ENCODE measurements at regions not wholly inside any gene's neighbourhood (a gene's known extent, or its start where the extent isn't known, plus 50 kb on each side); places are given as distances from the start of the nearest gene placed in this dataset.
"Not testable (repeated sequence)": the region's sequence is repeated elsewhere in the genome, so short reads cannot be mapped to it uniquely, and the experiment has no call there.

DNA sequence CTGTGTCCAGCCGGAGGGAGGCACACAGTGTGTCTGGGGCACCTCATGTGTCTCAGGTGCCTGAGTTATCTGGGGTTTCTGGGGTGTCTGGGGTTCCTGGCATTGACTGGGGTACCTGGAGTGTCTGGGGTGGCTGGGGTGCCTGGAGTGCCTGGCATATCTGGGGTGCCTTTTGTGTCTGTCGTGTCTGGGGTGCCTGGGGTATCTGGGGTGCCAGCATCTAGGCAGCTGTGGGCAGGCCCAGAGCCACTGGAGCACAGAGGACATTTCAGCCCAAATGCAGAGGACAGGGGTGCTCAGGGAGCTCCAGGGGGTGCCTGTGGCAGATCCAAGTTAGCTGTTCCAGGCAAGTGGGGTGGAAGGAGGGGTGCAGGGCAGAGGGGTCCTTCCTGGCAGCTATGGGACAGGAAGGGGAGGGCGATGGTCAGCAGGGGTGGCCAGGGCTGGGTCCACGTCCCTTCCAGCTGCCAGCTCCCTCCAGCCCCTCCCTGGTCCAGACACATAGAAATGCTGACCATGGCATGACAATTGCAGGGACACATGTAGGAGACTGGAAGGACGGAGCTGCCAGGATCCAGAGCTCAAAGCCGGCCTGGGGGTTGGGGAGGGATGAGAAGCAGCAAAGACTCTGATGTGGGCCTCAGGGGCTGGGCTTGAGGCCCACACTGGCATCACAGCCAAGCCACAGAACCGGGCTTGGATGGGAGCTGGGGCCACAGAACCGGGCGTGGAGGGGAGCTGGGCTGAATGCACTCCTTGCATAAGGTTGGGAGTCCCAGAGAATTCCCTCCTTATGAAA, 133.0 kb downstream of the BRD1 start:
- no peak for DNase-seq

DNA sequence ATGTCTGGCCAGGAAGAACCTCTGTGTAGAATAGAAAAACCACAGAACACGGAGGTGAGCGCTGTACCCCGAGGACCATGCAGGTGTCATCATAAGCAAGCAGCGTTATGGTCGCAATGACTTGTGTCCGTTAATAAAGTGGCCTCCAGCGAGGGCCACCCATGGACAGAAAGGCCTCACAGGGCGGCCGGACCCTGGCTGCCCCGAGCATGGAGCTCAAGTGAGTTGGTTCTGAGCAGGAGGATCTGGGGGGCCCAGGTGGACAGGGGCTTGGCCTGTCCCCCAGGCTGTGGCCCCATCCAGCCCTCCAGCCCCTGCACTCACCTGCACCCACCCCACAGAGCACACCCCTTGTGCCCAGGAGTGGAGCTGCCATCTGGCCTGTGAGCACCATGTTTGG, 133.8 kb downstream of the BRD1 start:
- DNase-seq = no peak

DNA sequence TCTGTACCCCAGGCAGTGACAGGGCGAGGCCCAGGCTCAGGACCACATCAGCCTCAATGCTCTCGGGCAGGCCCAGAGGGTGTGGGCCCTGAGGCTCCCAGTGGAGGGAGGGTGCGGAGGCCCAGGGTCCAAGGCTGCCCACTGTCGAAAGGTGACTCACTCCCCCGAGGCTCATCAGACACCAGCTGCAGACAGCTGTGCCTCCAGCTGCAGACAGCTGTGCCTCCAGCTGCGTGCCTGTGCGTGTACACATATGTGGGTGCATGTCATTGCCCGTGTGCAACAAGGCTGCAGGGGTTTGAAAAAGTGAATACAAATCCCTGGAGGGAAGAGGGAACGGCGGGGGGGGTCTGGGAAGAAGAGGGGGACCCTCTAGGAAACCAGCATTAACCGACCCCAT, 134.3 kb downstream of the BRD1 start:
- DNase-seq = no peak

DNA sequence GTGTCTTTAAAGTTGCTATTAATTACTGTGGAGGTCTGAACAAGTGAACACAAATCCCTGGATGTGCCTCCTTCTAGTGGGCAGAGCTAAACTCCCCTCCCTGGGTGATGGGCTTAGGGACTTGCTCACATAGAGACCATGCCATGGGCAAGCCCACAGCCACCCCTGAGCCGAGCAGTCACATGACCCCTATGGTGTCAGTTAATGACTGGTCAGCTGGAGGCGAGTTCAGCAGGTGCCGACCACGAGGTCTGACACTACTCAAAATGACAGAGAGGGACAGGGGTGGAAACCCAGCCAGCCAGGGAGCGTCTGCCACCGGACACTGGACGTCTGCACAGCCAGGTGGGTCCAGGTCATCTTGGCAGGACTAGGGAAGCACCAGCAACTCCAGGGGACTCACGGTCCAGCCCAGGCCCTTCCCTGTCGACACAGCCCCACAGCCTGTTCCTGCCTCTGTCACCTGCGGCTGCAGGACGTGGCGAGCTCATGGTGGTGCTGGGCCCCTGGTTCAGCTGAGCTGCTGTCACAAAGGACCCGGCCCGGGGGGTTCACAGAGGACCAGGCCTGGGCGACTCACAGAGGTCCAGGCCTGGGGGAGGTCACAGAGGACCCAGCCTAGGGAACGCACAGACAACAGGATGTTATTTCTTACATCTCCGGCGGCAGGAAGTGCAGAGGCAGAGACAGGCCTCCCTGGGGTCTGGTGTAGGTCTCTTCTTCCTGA, 135.0 kb downstream of the BRD1 start:
- no peak for DNase-seq

DNA sequence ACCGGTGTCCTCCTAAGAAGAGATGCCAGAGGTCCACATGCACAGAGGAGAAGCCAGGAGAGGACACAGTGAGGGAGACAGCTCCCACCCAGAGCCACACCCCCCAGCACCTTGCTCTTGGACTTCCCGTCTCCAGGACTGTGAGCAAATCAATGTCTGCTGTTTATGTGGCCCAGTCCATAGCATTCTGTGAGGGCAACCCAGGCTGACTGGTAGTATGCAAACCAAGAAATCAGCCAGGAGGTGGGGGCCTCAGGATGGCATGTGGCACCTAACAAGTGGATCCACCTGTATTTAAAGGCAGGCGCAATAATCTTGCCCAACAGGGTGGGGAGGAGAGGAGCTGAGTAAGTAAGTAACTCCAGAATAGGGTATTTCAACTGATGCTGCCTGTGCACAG, 136.4 kb downstream of the BRD1 start:
- no peak for DNase-seq

DNA sequence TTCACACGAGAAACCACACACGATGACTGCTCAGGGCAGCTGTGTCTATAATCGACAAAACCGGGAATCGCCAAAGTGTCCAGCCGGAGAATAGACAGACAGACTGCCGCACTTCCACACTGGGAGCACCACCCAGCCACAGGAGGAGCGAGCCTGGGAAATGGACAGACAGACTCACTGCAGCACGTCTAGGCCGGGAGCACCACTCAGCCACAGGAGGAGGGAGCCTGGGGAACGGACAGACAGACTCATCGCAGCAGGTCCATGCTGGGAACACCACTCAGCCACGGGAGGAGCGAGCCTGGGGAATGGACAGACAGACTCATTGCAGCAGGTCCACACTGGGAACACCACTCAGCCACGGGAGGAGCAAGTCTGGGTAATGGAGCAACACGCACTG, 137.2 kb downstream of the BRD1 start:
- DNase-seq = no peak

DNA sequence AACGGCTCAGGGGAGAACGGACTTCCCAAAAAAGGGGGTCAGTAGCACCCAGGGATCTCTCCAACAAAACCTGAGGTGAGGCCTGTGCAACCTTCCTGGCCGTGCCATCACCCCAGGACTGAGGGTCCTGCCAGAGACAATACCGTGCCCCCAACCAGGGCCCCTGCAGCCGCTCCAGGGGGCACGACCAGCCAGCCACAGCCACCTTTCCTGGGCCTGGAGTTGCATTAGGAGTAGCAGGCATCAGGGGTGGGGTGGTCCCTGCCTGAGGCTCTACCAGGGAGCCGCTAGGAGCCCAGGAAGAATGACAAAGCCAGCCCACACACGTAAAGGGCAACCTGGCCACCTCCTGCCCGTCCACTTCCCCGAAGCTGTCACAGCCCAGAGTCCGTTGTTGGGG, 137.8 kb downstream of the BRD1 start:
- DNase-seq = no peak

DNA sequence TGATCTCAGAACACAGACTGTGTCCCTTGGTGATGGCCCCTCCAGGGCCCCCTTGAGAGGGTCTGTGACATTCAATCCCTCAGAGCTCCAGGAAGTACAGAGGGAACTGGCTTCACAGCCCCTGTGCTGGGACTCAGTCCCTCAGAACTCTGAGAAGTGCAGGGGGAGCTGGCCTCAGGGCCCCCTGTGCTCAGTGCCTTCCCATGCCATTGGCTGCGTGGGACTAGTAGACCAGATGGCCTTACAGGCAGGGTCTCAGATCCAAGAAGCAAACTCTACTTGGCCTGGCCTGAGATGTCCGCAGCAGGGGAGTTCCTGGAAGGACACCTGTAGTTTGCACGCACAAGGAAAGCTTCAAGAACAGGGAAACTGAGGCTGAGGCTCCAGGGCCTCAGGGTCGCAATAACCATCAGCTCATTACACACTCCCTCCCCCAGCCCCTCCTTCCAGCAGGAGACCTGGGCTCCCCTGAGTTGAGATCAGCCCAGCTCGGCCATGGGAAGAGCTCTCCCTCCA, 138.4 kb downstream of the BRD1 start:
- DNase-seq = no peak

DNA sequence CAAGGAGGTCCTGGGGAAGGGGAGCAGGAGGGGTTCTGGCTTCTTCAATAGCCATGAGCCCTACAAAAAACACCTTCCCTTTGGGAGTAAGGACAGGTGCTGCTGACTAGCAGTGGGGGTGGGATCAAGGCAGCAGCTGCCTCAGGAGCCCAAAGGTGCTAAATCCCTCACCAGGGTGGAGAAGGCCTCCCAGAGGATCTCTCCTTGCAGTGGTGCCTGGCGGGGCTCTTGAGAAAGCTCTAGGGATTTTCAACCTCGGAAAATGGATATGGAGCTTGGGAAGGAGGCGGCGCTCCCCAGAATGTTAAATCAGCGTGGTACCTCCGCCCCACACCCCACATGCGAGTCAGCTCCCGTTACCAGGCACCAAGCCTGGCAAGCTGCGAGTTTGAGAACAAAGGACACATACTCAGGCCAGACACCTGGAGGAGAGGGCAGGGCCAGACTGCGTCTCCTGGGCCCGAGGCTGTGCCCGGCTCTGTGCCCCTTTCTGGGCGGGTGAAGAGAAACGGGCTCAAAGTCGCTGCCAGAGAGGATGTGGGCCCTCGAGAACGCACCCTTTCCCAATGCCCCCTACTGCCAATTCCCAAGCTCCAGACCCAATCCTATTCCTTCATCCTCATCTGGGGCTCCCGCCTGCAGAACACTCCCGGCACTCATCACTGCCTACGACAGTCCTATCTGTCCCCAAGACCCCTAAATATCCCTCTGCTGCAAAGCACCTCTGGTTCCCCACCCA, 139.0 kb downstream of the BRD1 start:
- DNase-seq = no peak

DNA sequence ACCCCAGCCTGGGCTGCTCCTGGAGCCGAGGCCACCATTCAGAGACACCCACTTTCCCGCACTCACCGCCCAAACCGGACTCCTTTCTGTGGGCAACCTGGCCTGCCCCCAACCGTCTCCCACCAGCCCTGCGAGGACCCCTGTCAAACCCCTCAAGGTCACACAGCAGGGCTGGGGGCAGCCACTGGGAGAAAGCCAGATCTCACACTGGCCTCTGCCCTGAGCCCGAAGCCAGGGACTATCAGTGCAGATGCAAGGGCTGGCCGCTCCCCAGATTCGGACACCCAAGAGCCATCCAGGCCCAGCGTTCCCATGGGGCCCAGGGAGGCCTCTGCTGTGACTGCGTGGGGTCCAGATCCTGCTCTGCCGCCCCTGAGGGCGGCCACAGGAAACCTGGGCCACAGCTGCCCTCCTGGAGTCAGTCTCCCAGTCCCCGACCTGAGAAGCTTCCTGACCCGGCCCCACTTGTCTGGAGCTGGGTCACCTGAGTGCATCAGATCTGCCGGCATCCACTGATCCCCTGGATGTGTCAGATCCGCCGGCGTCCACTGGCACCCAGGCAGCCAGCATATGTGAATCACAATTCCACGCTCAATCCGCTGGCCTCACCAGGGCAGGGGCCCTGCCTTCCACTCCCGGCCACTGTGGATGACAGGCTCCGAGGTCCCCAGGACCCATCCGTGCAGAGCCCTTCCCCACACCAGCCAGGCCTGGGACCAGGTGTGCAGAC, 139.7 kb downstream of the BRD1 start:
- DNase-seq = no peak

DNA sequence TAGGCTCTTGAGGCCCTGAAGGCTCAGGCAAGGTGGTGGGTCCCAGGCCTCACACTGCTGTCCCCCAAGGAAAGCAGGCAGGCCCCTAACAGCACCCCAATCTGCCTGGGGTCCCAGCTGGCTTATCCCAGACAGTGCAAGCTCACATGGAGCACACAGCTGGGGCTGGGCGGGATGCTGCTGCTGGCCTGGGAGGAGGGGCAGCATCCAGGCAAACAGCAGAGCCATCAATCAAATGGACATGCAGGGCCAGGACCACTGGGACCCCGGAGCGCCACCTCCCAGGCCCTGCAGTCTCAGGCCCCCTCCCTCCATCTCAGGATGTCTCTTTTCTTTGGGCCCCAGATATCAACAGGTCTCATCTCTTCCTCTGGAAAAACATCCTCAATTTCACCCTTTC, 140.3 kb downstream of the BRD1 start:
- DNase-seq = no peak

DNA sequence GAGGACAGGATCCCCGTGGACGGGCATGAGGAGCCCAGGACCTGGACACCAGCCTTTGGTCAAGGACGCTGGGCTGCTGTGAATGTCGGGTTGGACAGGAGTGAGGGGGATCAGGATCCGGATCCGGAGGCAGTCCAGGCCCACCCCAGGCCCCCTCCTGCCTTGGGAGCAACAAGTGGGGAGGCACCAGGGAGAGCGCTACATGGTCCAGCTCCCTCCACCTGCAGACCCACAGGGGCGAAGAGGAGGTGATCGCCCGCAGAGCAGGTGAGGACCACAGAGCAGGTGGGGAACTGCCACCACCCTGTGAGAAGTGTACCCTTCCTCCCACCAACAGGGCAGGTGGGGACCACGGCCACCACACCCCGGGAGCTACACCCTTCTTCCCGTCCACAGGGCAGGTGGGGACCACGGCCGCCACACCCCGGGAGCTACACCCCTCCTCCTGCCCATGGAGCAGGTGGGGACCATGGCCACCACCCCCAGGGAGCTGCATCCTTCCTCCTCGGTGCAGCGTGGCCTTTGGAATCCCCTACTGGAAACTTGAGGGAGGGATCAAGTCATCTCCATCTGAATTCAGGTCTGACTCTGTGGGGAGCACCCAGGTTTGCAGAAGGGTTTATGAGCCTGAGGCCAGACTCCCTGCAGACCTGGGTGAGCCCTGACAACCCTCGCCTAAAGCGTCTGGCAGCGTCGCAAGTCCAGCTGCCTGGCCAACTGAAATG, 141.0 kb downstream of the BRD1 start:
- no peak for DNase-seq

DNA sequence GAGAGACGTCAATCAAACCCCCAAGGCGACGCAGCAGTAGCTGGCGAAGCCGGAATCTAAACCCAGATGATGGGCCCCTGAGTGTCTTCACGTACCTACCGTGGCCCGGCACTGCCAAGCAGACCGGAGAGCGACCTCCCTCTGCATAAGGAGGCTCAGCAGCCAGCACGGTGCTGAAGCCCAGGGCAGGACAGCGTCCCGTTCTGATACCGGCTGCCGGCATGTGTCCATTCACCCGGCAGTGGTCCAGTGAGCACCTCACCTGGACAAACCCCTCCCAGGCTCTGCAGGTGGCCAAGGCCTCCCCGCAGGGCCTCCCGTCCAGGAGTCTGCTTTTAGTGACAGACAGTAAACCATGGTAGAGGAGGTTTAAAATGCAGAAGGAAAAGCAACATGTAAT, 142.0 kb downstream of the BRD1 start:
- DNase-seq = no peak

DNA sequence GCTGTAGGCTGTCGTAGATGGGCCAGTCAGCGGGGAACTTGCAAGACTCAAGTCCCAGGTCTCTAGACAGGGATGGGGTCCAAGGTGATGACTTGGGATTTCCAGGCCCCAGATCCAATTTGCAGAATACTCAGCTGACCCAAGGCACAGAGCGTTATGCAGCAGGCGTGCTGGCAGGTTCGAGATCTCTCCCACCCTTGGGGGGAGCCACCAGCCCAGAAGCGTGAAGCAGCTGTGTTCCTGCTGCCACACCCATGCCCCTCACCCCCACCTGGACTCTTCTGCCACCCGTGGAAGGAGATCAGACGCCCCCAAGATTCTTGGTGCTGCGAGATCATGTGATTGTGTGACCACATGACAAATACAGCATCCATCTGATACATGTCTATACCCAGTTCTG, 142.6 kb downstream of the BRD1 start:
- no peak for DNase-seq

DNA sequence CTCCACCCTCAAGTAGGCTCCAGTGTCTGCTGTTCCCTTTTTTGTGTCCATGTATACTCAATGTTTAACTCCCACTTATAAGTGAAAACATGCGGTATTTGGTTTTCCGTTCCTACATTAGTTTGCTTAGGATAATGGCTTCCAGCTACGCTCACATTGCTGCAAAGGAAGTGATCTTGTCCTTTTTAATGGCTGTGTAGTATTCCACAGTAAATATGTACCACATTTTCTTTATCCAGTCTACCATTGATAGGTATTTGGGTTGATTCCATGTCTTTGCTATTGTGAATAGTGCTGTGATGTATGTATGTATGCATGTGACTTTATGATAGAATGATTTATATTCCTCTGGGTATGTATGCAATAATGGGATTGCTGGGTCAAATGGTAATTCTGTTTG, 144.6 kb downstream of the BRD1 start:
- DNase-seq = no peak

DNA sequence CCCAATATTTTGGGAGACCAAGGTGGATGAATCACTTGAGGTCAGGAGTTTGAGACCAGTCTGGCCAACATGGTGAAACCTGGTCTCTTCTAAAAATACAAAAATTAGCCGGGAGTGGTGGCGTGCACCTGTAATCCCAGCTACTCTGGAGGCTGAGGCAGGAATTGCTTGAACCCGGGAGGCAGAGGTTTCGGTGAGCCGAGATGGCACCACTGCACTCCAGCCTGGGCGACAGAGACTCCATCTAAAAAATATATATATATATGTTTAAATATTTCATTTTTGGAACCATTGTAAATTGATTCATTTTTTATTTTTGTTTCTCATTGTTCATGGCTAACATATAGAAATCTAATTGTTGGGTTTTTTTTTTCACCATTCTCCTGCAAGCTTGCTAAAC, 146.9 kb downstream of the BRD1 start:
- DNase-seq = not testable (repeated sequence)

DNA sequence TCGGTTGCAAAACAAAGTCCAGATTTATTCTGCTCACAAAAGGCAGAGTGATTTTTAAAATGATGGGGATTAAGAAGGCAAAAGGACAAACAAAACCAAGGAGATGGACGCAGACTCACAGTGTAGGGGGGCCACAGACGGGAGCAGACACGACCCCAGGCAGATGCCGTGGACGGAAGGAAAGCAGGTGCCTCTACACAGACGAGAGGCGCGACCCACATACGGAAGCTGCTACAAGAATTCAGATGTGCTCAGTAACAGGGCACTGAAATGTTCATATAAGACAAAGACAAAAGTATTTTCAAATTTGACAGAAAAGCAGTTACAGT, 148.9 kb downstream of the BRD1 start:
- no peak for DNase-seq

DNA sequence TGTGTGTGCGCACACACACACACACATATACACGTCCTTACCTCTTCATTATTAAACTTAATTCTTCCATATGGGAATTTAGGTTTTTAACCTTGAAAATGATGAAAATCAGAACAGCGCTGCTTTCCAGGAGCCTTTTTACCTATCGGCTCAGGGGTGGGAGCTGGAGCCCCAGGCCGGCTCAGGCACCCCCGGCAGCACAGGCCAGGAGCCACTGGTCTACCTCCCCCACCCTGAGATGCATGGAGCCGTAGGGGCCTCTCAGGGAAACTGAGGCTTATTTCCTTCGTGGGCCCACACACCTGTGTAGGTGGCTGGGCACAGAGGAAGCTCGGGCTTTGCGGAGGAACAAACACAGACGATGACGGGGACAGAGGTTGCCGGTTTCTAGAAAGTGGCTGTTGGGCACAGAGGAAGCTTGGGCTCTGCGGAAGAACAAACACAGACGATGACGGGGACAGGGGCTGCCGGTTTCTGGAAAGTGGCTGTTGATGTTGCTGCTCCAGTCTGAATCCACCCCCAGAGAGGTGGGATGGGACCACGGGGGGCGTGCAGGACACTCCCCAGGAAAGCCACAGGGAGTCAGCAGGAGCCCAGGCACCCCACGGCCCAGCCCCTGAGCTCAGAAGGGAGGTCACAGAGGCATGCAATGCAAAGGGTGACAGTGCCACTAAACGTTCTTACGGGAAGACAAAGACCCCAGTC, 149.4 kb downstream of the BRD1 start:
- no peak for DNase-seq

DNA sequence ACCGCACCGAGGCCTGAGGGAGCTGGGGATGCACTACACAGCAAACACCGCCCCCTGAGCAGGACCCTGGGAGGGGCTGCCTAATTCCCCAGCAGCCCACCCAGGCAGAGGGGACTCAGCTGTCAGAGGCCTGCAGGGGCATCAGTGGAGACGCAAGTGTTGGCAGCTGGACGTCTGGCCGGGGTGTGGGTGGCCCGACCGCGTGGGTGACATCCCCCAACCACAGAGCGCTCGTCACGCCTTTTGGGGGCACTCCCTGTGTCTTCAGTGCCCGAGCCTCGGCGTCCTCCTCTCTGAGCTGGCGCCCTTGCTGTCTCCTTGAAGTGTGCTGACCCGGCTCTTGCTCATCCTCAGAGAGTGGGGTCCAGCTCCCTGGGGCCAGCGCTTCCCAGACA, 150.2 kb downstream of the BRD1 start:
- DNase-seq = no peak

DNA sequence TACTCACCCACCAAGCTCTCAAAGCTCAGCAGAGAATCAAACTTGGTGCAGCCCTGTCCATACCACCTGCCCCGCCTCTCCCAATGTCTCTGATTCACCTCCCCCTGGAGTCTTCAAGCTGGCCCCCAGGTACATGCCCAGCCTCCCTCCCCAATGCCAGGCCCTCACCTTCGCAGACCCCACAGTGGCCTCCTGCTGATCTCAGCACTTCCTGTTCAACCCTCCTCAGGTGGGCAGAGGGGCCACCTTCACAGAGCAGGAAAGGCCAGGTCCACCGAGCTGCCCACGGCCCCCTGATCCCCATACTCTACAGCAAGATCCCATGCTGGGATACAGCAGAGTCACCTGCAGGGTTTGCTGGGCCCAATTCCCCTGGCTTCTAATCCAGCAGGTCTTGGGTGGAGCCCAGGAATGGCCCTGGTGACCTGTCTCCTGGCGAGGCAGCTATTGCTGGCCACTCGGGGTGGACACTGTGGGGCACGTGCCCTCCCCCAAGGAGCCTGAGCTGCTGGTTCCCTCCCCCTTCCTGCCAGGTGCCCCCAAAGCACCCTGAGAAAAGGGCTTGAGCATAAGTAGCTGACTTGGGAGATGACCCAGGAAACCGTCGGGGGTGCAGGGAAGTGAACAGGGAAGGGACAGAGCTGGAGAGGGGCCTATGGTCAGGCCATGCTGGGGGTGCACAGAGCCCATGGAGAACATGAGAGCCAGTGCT, 150.7 kb downstream of the BRD1 start:
- DNase-seq = no peak

DNA sequence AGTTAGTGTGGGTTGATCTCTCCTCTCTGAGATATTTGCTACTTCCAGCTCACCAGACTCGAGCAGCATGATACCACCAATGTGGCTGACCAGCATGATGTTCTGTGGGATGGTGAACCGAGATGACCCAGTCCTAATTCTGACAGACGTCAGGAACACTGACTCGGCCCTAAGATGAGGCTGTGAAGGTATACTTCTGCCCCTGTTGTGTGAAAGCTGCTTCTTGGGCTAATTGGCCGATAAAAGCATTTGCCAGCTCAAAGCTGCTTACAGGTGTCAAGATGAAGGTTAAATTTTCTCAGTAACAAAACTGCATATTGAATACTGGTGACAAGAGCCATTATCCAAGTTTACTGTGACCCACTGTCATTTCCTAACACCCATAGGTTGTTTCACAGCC, 151.4 kb downstream of the BRD1 start:
- no peak for DNase-seq

Measured in activated naive CD4-positive, alpha-beta T cell treated with anti-CD3 and anti-CD28 coated beads, Interleukin-2, amount 50 U/mL, for 16 hours (primary cell).